K562 (cell line): ENCODE measurements at regions not wholly inside any gene's neighbourhood (a gene's known extent, or its start where the extent isn't known, plus 50 kb on each side); places are given as distances from the start of the nearest gene placed in this dataset.

Experiments used
- E2F6 ChIP-seq, 2 experiments: IDR thresholded peaks; 2 replicates each; pipeline ENCODE4 v1.6.1; 2011; ENCODE audit warnings: borderline replicate concordance in 1 of 2, control low read depth in 1 of 2, low read depth in 1 of 2, low read length in 1 of 2, mild to moderate bottlenecking in 1 of 2, mixed read lengths in 1 of 2, moderate library complexity in 1 of 2; ENCODE audit not compliant: insufficient read depth in 1 of 2, insufficient read length in 1 of 2, poor library complexity in 1 of 2, severe bottlenecking in 1 of 2; ENCODE audit errors: extremely low read depth in 1 of 2
- ETV1 ChIP-seq: fragments of 450-650 bp; conservative IDR thresholded peaks from 2 replicates; pipeline ENCODE4 v1.6.1; 2016; ENCODE audit warnings: missing genetic modification characterization, control low read depth, low read depth, missing compliant biosample characterization
- HNRNPLL ChIP-seq: fragments of 200-400 bp; formaldehyde crosslinking; IDR thresholded peaks from 2 replicates; pipeline ENCODE4 v1.6.1; 2017; ENCODE audit warnings: low read length, low read depth, mild to moderate bottlenecking; ENCODE audit not compliant: poor library complexity, severe bottlenecking
- KLF16 ChIP-seq: IDR thresholded peaks from 2 replicates; pipeline ENCODE4 v1.6.1; 2016; ENCODE audit warnings: antibody characterized with exemption
- NBN ChIP-seq: fragments of 450-650 bp; IDR thresholded peaks from 2 replicates; pipeline ENCODE4 v1.6.1; 2016; ENCODE audit warnings: low read depth, mild to moderate bottlenecking
- SIN3A ChIP-seq, 2 experiments: fragments of 150-350 bp in 1 of 2; IDR thresholded peaks; 2 replicates each; pipeline ENCODE4 v1.6.1; 2011 to 2016; ENCODE audit warnings: borderline replicate concordance in 2 of 2, low read depth in 2 of 2, low read length in 2 of 2, mild to moderate bottlenecking in 2 of 2, moderate library complexity in 2 of 2; ENCODE audit not compliant: control insufficient read depth in 1 of 2
- TF ChIP-seq, protein P1 (sequence below), 2 experiments: fragments of 450-650 bp; conservative IDR thresholded peaks; 2 replicates each; pipeline ENCODE4 v1.6.1; 2017; ENCODE audit warnings: mild to moderate bottlenecking in 2 of 2, moderate library complexity in 2 of 2
- TF ChIP-seq, protein P2 (sequence below), 3 experiments: IDR thresholded peaks in 2 of 3; conservative IDR thresholded peaks in 1 of 3; 2 replicates each; pipeline ENCODE4 v1.5.1; 2011 to 2012; ENCODE audit warnings: low read length in 3 of 3, mild to moderate bottlenecking in 3 of 3, control low read depth in 2 of 3, improper control_type of control experiment in 1 of 3, inconsistent platforms in 1 of 3, low read depth in 1 of 3, mixed read lengths in 1 of 3, moderate library complexity in 1 of 3; ENCODE audit not compliant: insufficient read depth in 2 of 3

DNA sequence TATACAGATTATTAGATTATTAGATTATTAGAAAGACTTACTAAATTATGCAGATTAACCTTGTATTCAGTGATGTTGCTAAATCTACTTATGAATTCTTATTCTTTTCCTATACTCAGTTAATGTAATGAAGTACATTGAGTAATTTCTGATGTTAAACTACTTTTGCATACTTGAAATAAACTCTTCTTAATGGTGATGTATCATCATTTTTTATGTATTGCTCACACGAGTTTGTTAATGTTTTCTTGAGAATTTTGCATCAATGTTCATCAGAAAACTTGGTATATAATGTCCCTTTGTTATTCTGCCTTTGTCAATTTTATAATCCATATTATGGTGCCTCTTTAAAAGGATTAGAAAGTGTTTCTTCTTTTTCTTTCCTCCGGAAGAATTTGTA, 163.2 kb upstream of the COL8A1 start:
- no peak for TF ChIP-seq NBN
- TF ChIP-seq E2F6 (IDR thresholded peaks at IDR 0.05; ENCODE audit: borderline replicate concordance in 1 of 2, extremely low read depth in 1 of 2, insufficient read depth in 1 of 2, insufficient read length in 1 of 2, low read depth in 1 of 2, low read length in 1 of 2, poor library complexity in 1 of 2, severe bottlenecking in 1 of 2): no peak
- no peak for TF ChIP-seq ETV1
- TF ChIP-seq KLF16: no peak
- TF ChIP-seq HNRNPLL: no peak
- TF ChIP-seq, protein P1, sequence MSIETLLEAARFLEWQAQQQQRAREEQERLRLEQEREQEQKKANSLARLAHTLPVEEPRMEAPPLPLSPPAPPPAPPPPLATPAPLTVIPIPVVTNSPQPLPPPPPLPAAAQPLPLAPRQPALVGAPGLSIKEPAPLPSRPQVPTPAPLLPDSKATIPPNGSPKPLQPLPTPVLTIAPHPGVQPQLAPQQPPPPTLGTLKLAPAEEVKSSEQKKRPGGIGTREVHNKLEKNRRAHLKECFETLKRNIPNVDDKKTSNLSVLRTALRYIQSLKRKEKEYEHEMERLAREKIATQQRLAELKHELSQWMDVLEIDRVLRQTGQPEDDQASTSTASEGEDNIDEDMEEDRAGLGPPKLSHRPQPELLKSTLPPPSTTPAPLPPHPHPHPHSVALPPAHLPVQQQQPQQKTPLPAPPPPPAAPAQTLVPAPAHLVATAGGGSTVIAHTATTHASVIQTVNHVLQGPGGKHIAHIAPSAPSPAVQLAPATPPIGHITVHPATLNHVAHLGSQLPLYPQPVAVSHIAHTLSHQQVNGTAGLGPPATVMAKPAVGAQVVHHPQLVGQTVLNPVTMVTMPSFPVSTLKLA (conservative IDR thresholded peaks at IDR 0.05): no peak
- no peak for TF ChIP-seq SIN3A (IDR thresholded peaks at IDR 0.05; ENCODE audit: borderline replicate concordance in 2 of 2, control insufficient read depth in 1 of 2, low read depth in 2 of 2, low read length in 2 of 2)
- TF ChIP-seq, protein P2, sequence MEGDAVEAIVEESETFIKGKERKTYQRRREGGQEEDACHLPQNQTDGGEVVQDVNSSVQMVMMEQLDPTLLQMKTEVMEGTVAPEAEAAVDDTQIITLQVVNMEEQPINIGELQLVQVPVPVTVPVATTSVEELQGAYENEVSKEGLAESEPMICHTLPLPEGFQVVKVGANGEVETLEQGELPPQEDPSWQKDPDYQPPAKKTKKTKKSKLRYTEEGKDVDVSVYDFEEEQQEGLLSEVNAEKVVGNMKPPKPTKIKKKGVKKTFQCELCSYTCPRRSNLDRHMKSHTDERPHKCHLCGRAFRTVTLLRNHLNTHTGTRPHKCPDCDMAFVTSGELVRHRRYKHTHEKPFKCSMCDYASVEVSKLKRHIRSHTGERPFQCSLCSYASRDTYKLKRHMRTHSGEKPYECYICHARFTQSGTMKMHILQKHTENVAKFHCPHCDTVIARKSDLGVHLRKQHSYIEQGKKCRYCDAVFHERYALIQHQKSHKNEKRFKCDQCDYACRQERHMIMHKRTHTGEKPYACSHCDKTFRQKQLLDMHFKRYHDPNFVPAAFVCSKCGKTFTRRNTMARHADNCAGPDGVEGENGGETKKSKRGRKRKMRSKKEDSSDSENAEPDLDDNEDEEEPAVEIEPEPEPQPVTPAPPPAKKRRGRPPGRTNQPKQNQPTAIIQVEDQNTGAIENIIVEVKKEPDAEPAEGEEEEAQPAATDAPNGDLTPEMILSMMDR (IDR thresholded peaks at IDR 0.05 in 2 of 3, conservative IDR thresholded peaks at IDR 0.05 in 1 of 3; ENCODE audit: insufficient read depth in 2 of 3, low read depth in 1 of 3, low read length in 3 of 3): no peak
